HepG2 (cell line): ENCODE measurements at regions not wholly inside any gene's neighbourhood (a gene's known extent, or its start where the extent isn't known, plus 50 kb on each side); places are given as distances from the start of the nearest gene placed in this dataset.

Experiments
- ATAC-seq: fragments of 200-7000 bp; cut with Tn5 transposase; 3 replicates; pipeline ENCODE4 v1.9.1; 2020; ENCODE audit warnings: mild to moderate bottlenecking, moderate library complexity
- BruUV-seq: library from RNA; stranded (reverse); fragments of 400-500 nt; replicated peaks from 2 replicates; lab custom pipeline; 2021; lab: Mats Ljungman, UMichigan
- CTCF ChIA-PET: fragments of 300-600 bp; formaldehyde crosslinking; extraction: SDS; loops from one replicate; lab custom pipeline; 2021; ENCODE audit warnings: low total read pairs, inconsistent platforms, low intra/inter-chr PET ratio; lab: Yijun Ruan, JAX
- POLR2A ChIA-PET: fragments of 350-600 bp; sonication (Branson Sonifier 250); formaldehyde crosslinking; loops from one replicate; lab custom pipeline; 2020; ENCODE audit warnings: antibody characterized with exemption, inconsistent platforms; lab: Yijun Ruan, JAX
- DNase-seq: peaks from one replicate; pipeline ENCODE4 v3.0.0-alpha.2; 2015; ENCODE audit warnings: low spot score
- FAIRE-seq: peaks from 3 replicates; lab custom pipeline; 2011; peaks lifted over from hg19 to GRCh38; lab: Jason Lieb, UNC
- H2AFZ ChIP-seq: one replicate; pipeline ENCODE4 v1.6.1; 2011; ENCODE audit warnings: low read length, inconsistent platforms
- H3K27ac ChIP-seq: fragments of 300-600 bp; 3 replicates; pipeline ENCODE4 v1.8.0; 2011; ENCODE audit warnings: mixed run types, mild to moderate bottlenecking, mixed read lengths, low read length, inconsistent platforms; ENCODE audit not compliant: insufficient read depth; ENCODE audit errors: extremely low read length
- H3K27me3 ChIP-seq, 2 experiments: fragments of 200-600 bp in 1 of 2; 2 replicates in 1 of 2; 3 replicates in 1 of 2; pipeline versions ENCODE4 v1.6.0 to v1.8.0; 2011; ENCODE audit warnings: low read length in 2 of 2, mild to moderate bottlenecking in 2 of 2, moderate library complexity in 2 of 2, inconsistent platforms in 1 of 2; ENCODE audit not compliant: insufficient read depth in 2 of 2, control insufficient read depth in 1 of 2
- H3K36me3 ChIP-seq, 2 experiments: fragments of 200-600 bp in 1 of 2; replicated peaks in 1 of 2; 2 replicates in 1 of 2; 3 replicates in 1 of 2; pipeline versions ENCODE4 v1.5.1 to v1.8.0; 2011; ENCODE audit warnings: low read length in 2 of 2, inconsistent platforms in 1 of 2; ENCODE audit not compliant: insufficient read depth in 2 of 2, control insufficient read depth in 1 of 2
- H3K4me1 ChIP-seq: 2 replicates; pipeline ENCODE4 v1.5.1; 2012; ENCODE audit warnings: low read length, inconsistent platforms; ENCODE audit not compliant: insufficient read depth
- H3K4me2 ChIP-seq: 2 replicates; pipeline ENCODE4 v1.6.0; 2011; ENCODE audit warnings: low read depth, low read length, inconsistent platforms
- H3K4me3 ChIP-seq, 3 experiments: fragments of 200-600 bp in 1 of 3; sonication (generic), shearing (Covaris generic) in 1 of 3; replicated peaks in 1 of 3; 2 replicates each; pipeline ENCODE4 v1.5.1; 2011 to 2016; ENCODE audit warnings: low read length in 3 of 3, inconsistent platforms in 2 of 3, low read depth in 2 of 3, mild to moderate bottlenecking in 2 of 3, control low read depth in 1 of 3, mixed read lengths in 1 of 3; ENCODE audit not compliant: insufficient read depth in 1 of 3
- H3K79me2 ChIP-seq: one replicate; pipeline ENCODE4 v1.6.1; 2011; ENCODE audit warnings: low read length, inconsistent platforms; ENCODE audit not compliant: insufficient read depth
- H3K9ac ChIP-seq: 2 replicates; pipeline ENCODE4 v1.6.0; 2011; ENCODE audit warnings: mild to moderate bottlenecking, low read depth, low read length, inconsistent platforms; ENCODE audit not compliant: insufficient read depth
- H3K9me3 ChIP-seq: 2 replicates; pipeline ENCODE4 v1.5.1; 2012; ENCODE audit warnings: mild to moderate bottlenecking, low read length
- H4K20me1 ChIP-seq: 2 replicates; pipeline ENCODE4 v1.6.0; 2011; ENCODE audit warnings: inconsistent platforms, mild to moderate bottlenecking, low read length, moderate library complexity; ENCODE audit not compliant: insufficient read depth
- PTBP1 ChIP-seq: fragments of 200-400 bp; formaldehyde crosslinking; IDR thresholded peaks from 2 replicates; pipeline ENCODE4 v1.6.1; 2018; ENCODE audit warnings: low read length, low read depth; ENCODE audit not compliant: poor library complexity, severe bottlenecking
- ZBTB43 ChIP-seq: sonication (generic); formaldehyde crosslinking; conservative IDR thresholded peaks from 2 replicates; pipeline ENCODE4 v1.4.0; 2020; ENCODE audit warnings: missing genetic modification reagents
- ZC3H4 ChIP-seq: sonication (generic); formaldehyde crosslinking; IDR thresholded peaks from 2 replicates; pipeline ENCODE4 v1.4.0; 2020; ENCODE audit warnings: missing genetic modification reagents, borderline replicate concordance
- ZNF142 ChIP-seq: sonication (generic); formaldehyde crosslinking; IDR thresholded peaks from 2 replicates; pipeline ENCODE4 v1.4.0; 2020; ENCODE audit warnings: missing genetic modification reagents
- ZNF460 ChIP-seq: sonication (generic); formaldehyde crosslinking; IDR thresholded peaks from 2 replicates; pipeline ENCODE4 v1.5.1; 2020; ENCODE audit warnings: missing genetic modification reagents, mild to moderate bottlenecking, borderline replicate concordance
- ZNF484 ChIP-seq: sonication (generic); formaldehyde crosslinking; IDR thresholded peaks from 2 replicates; pipeline ENCODE4 v1.5.1; 2020; ENCODE audit warnings: mild to moderate bottlenecking, low read depth, missing genetic modification reagents, borderline replicate concordance
- ZNF598 ChIP-seq: sonication (generic); formaldehyde crosslinking; IDR thresholded peaks from 2 replicates; pipeline ENCODE4 v1.5.1; 2020; ENCODE audit warnings: mild to moderate bottlenecking, missing genetic modification reagents, borderline replicate concordance
- ZNF619 ChIP-seq: sonication (generic); formaldehyde crosslinking; IDR thresholded peaks from 2 replicates; pipeline ENCODE4 v1.4.0; 2020; ENCODE audit warnings: mild to moderate bottlenecking, missing genetic modification reagents
- ZNF784 ChIP-seq: sonication (generic); formaldehyde crosslinking; IDR thresholded peaks from 2 replicates; pipeline ENCODE4 v1.5.1; 2020; ENCODE audit warnings: missing genetic modification reagents, mild to moderate bottlenecking, borderline replicate concordance
- in situ Hi-C: cut with HindIII; loops from 2 replicates; pipeline ENCODE4 v1.10.0; 2017; ENCODE audit warnings: low pct_unique_long_range_greater_than_20kb; ENCODE audit not compliant: extremely low pct_ligation_motif_present
- intact Hi-C: fragments of 100-400 bp; cut with micrococcal nuclease; formaldehyde crosslinking; loops from one replicate; pipeline ENCODE4 v1.10.0; 2022; ENCODE audit not compliant: unreplicated experiment
- TF ChIP-seq, protein P1 (sequence below): sonication (generic); formaldehyde crosslinking; conservative IDR thresholded peaks from 2 replicates; pipeline ENCODE4 v1.4.0; 2020; ENCODE audit warnings: mild to moderate bottlenecking, missing genetic modification reagents, moderate library complexity

DNA sequence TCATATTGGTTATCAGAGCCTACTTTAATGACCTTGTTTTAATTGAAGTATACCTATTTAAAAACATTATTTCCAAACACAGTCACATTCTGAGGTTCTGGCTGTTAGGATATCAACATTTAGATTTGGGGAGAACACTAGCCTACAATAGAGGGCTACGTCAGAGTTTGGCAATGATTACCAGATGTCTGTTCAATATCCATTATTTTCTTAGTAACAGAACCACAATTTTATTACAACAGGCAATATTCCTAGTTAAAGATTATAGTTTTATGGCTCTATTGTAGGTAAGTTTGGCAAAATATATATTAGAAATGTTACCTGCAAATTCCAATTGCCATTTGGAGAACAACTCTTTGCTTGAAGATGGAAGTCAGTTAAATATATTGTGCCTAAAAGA lies 1163.1 kb upstream of the MIR17HG start (continued):
- no peak for TF ChIP-seq ZNF142
- TF ChIP-seq ZC3H4 (CRISPR knock-in tag), result no peak
- TF ChIP-seq ZNF619 (CRISPR knock-in tag), result no peak
- TF ChIP-seq ZNF460 (CRISPR knock-in tag), result no peak

- no peak for FAIRE-seq
- POLR2A ChIA-PET, result no interaction called here
- no peaks in the 10 kb centered on the region for H4K20me1 ChIP-seq
- TF ChIP-seq, protein P1, sequence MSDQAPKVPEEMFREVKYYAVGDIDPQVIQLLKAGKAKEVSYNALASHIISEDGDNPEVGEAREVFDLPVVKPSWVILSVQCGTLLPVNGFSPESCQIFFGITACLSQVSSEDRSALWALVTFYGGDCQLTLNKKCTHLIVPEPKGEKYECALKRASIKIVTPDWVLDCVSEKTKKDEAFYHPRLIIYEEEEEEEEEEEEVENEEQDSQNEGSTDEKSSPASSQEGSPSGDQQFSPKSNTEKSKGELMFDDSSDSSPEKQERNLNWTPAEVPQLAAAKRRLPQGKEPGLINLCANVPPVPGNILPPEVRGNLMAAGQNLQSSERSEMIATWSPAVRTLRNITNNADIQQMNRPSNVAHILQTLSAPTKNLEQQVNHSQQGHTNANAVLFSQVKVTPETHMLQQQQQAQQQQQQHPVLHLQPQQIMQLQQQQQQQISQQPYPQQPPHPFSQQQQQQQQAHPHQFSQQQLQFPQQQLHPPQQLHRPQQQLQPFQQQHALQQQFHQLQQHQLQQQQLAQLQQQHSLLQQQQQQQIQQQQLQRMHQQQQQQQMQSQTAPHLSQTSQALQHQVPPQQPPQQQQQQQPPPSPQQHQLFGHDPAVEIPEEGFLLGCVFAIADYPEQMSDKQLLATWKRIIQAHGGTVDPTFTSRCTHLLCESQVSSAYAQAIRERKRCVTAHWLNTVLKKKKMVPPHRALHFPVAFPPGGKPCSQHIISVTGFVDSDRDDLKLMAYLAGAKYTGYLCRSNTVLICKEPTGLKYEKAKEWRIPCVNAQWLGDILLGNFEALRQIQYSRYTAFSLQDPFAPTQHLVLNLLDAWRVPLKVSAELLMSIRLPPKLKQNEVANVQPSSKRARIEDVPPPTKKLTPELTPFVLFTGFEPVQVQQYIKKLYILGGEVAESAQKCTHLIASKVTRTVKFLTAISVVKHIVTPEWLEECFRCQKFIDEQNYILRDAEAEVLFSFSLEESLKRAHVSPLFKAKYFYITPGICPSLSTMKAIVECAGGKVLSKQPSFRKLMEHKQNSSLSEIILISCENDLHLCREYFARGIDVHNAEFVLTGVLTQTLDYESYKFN, result no peak
- TF ChIP-seq ZBTB43 (CRISPR knock-in tag), result no peak
- no peak for TF ChIP-seq ZNF784
- TF ChIP-seq ZNF484 (CRISPR knock-in tag), result no peak
- TF ChIP-seq PTBP1, result no peak
- no peak for TF ChIP-seq ZNF598 (CRISPR knock-in tag)
These were observed 1161.8 kb upstream of the MIR17HG start for GRCh38 chr13:90185734-90186133.

More at GRCh38 chr13:90185734-90186133, 1161.8 kb upstream of the MIR17HG start:
- Histone ChIP-seq H3K27me3 (no peaks in the 10 kb centered on the region), H3K4me3 (no peak overlapping the region), H3K27ac (no peak overlapping the region), H3K4me2 (no peak overlapping the region), H3K9ac (no peak overlapping the region), H3K36me3 (no peaks in the 10 kb centered on the region), H3K4me1 (no peaks in the 10 kb centered on the region), H3K79me2 (no peaks in the 10 kb centered on the region), H2AFZ (no peak overlapping the region), H3K9me3 (peaks cover 21% of the 10 kb centered on the region)
- intact Hi-C loops (no loop called here), in situ Hi-C loops (no loop called here)
- DNase-seq (no peak), ATAC-seq (no peak)
- BruUV-seq, result no TSS peak
- CTCF ChIA-PET, result no interaction called here
